Testis (tissue), 2 donors: ENCODE measurements at regions not wholly inside any gene's neighbourhood (a gene's known extent, or its start where the extent isn't known, plus 50 kb on each side); places are given as distances from the start of the nearest gene placed in this dataset.

Experiments used
- DNase-seq: peaks from one replicate; pipeline ENCODE4 v3.0.0-alpha.2; 2019
- H3K27ac ChIP-seq, 2 donors: fragments of 200-600 bp; sonication (generic); one replicate each; pipeline ENCODE4 v1.5.1; 2019
- H3K27me3 ChIP-seq: fragments of 200-600 bp; sonication (generic); one replicate; pipeline ENCODE4 v1.5.1; 2019
- H3K36me3 ChIP-seq: fragments of 200-600 bp; sonication (generic); one replicate; pipeline ENCODE4 v1.5.1; 2017; ENCODE audit warnings: low read depth; ENCODE audit errors: missing control alignments
- H3K4me1 ChIP-seq: fragments of 200-600 bp; sonication (generic); one replicate; pipeline ENCODE4 v1.5.1; 2019
- H3K4me3 ChIP-seq, 2 donors: fragments of 200-600 bp; sonication (generic); one replicate each; pipeline ENCODE4 v1.5.1; 2017 to 2019
- H3K9me3 ChIP-seq: fragments of 200-600 bp; sonication (generic); one replicate; pipeline ENCODE4 v1.5.1; 2017
- CTCF ChIP-seq, 3 experiments: fragments of 450-650 bp in 2 of 3; fragments of 200-600 bp in 1 of 3; sonication (generic) in 1 of 3; IDR thresholded peaks; one replicate each; pipeline ENCODE4 v1.5.1; 2016 to 2019; ENCODE audit warnings: antibody characterized with exemption in 3 of 3, mild to moderate bottlenecking in 2 of 3, moderate library complexity in 1 of 3
- POLR2A ChIP-seq: fragments of 450-650 bp; IDR thresholded peaks from one replicate; pipeline ENCODE4 v1.6.1; 2017; ENCODE audit warnings: antibody characterized with exemption, mild to moderate bottlenecking, moderate library complexity
- WGBS, 2 donors: methylation state at CpG; one replicate each; pipeline ENCODE4 v1.1.5; 2018; 5-methylcytosine and 5-hydroxymethylcytosine counted together
- intact Hi-C: fragments of 100-400 bp; cut with DNase I; formaldehyde crosslinking; loops from one replicate; pipeline ENCODE4 v1.15.1; 2023; ENCODE audit warnings: low total_unique reads

- no peak overlapping the region for H3K4me3 ChIP-seq
- H3K4me1 ChIP-seq: no peaks in the 10 kb centered on the region
- intact Hi-C loops: no loop called here
- H3K27ac ChIP-seq: no peak overlapping the region
- H3K27me3 ChIP-seq: no peaks in the 10 kb centered on the region
- no peaks in the 10 kb centered on the region for H3K9me3 ChIP-seq
- H3K36me3 ChIP-seq: no peaks in the 10 kb centered on the region
- TF ChIP-seq CTCF (IDR thresholded peaks at IDR 0.05) (no peak), POLR2A (no peak)
- DNase-seq: no peak
Observed at GRCh38 chr2:59590798-59591197, 962.7 kb downstream of the BCL11A start.

- Histone ChIP-seq H3K27ac (no peak overlapping the region), H3K4me1 (no peaks in the 10 kb centered on the region), H3K4me3 (no peak overlapping the region), H3K36me3 (no peaks in the 10 kb centered on the region), H3K27me3 (no peaks in the 10 kb centered on the region), H3K9me3 (no peaks in the 10 kb centered on the region)
- intact Hi-C loops: no loop called here
- TF ChIP-seq POLR2A (no peak), CTCF (IDR thresholded peaks at IDR 0.05) (no peak)
- no peak for DNase-seq
- 64 to 66% methylated on average over 4 of the region's 4 CpGs for WGBS, 2 donors
Observed at GRCh38 chr2:59589881-59590280, 963.6 kb downstream of the BCL11A start.

- no peak for DNase-seq
- H3K9me3 ChIP-seq: no peaks in the 10 kb centered on the region
- no peaks in the 10 kb centered on the region for H3K36me3 ChIP-seq
- 92 to 99% methylated on average over 5 of the region's 5 CpGs for WGBS, 2 donors
- H3K27me3 ChIP-seq: no peaks in the 10 kb centered on the region
- H3K4me3 ChIP-seq: no peak overlapping the region
- H3K4me1 ChIP-seq: no peaks in the 10 kb centered on the region
- TF ChIP-seq CTCF (IDR thresholded peaks at IDR 0.05) (no peak), POLR2A (no peak)
- H3K27ac ChIP-seq: no peak overlapping the region
- intact Hi-C loops: no loop called here
Observed at GRCh38 chr2:59588286-59588685, 965.2 kb downstream of the BCL11A start.

DNA sequence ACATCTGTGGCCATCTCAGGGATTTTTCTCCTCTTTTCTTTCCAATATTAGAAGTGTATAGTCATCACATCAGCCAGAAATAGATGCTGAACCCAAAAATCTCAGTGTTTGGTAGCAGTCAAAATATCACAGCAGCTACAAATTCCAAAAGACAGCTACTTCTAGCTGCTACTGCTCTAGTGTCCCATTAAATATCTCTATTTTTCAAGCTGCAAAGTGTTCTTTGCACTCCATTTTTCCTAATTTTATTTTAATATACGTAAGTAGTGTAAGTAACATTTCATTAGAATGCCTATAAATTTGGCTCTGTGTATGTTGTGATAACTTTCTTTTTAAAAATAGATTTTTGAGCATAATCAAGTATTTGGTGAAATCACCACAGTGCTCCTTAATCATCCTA lies 967.3 kb downstream of the BCL11A start:
- Histone ChIP-seq H3K4me3 (no peak overlapping the region), H3K9me3 (no peaks in the 10 kb centered on the region), H3K36me3 (no peaks in the 10 kb centered on the region), H3K27ac (no peak overlapping the region), H3K27me3 (no peaks in the 10 kb centered on the region), H3K4me1 (no peaks in the 10 kb centered on the region)
- intact Hi-C loops: no loop called here
- DNase-seq: no peak
- WGBS, 2 donors: 65 to 90% methylated on average over 1 of the region's 1 CpG
- TF ChIP-seq POLR2A: no peak
- no peak for TF ChIP-seq CTCF (IDR thresholded peaks at IDR 0.05)

DNA sequence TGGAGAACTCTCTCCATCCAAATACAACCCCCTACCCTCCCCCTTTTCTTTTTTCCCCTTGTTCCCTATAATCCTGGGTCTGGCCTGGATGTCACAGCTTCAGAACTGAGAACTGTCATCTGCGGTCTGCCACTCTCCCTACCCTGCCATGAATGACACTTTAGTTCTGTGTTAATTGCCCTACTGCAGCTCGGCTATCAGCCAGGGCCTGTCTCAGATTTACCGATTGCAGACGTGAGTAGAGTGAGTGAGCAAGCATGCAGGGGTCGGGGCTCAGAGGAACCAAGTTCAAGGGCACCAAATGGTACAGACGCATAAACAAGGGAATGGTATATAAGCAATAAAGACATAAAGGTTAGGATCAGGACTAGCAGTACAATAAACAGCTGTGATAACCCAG lies 967.8 kb downstream of the BCL11A start:
- no peak overlapping the region for H3K27ac ChIP-seq
- H3K9me3 ChIP-seq: no peaks in the 10 kb centered on the region
- 32 to 56% methylated on average over 6 of the region's 6 CpGs for WGBS, 2 donors
- no peaks in the 10 kb centered on the region for H3K4me1 ChIP-seq
- intact Hi-C loops: no loop called here
- no peak for DNase-seq
- H3K27me3 ChIP-seq: no peaks in the 10 kb centered on the region
- H3K4me3 ChIP-seq: no peak overlapping the region
- TF ChIP-seq POLR2A (no peak), CTCF (IDR thresholded peaks at IDR 0.05) (no peak)
- no peaks in the 10 kb centered on the region for H3K36me3 ChIP-seq
